ENCODE measurements at regions not wholly inside any gene's neighbourhood (a gene's known extent, or its start where the extent isn't known, plus 50 kb on each side); places are given as distances from the start of the nearest gene placed in this dataset.

DNA sequence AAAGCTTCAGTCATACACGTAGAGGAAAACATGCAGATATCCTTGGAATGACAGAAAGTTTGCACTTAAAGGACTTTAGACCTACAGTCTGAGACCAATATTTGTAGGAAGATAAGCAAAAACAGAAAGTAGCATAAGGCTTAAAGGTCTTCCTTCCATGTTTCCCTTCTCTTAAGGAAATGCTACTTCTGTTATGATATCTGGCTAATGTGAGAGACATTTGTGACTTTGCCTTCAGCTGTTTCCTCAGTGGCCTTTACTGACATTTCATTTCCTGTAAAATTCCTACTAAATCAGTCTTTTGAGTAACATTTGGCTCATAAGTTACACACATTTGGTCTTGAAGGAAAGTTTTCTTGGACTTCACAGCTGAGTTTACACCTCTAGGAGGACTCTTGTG is 713.4 kb downstream of the TBC1D32 start:
- Mint-ChIP-seq H3K4me3 (no peak overlapping the region), H3K27ac (no peak overlapping the region), H3K4me1 (no peaks in the 10 kb centered on the region), H3K27me3 (ENCODE audit: low read depth, poor library complexity) (no peaks in the 10 kb centered on the region), H3K9me3 (no peaks in the 10 kb centered on the region), H3K36me3 (ENCODE audit: low read depth) (no peaks in the 10 kb centered on the region)
- no peak for TF ChIP-seq CTCF (IDR thresholded peaks at IDR 0.05)
- no peak for DNase-seq

DNA sequence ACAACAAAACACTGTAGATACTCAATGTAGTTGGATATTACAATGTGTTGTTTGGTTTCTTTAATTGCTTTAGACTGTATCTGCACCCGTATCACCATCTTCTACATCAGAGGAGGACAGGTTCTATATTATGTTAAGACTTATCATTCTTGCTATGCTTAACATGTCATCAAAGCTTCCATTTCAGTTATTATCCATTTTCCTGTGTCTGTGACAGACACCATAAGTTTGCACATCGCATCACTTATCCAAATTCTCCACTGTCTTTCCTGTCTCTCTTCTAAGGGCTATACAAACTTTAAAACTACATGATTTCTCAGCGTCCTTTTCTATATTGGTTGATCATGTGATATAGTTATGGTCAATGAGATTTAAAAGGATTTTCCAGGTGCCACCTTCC is 719.0 kb downstream of the TBC1D32 start:
- Mint-ChIP-seq H3K4me3 (no peak overlapping the region), H3K27ac (no peak overlapping the region), H3K27me3 (ENCODE audit: low read depth, poor library complexity) (peaks cover 3% of the 10 kb centered on the region), H3K36me3 (ENCODE audit: low read depth) (no peaks in the 10 kb centered on the region), H3K9me3 (no peaks in the 10 kb centered on the region), H3K4me1 (no peaks in the 10 kb centered on the region)
- no peak for DNase-seq
- TF ChIP-seq CTCF (IDR thresholded peaks at IDR 0.05) = no peak

GRCh38 chr6:120614723-120615122 is 719.6 kb downstream of the TBC1D32 start:
- H3K4me1 Mint-ChIP-seq = no peaks in the 10 kb centered on the region
- no peak overlapping the region for H3K4me3 Mint-ChIP-seq
- H3K27me3 Mint-ChIP-seq (ENCODE audit: low read depth, poor library complexity) = peaks cover 3% of the 10 kb centered on the region
- DNase-seq = no peak
- H3K27ac Mint-ChIP-seq = no peak overlapping the region
- no peak for TF ChIP-seq CTCF (IDR thresholded peaks at IDR 0.05)
- H3K36me3 Mint-ChIP-seq (ENCODE audit: low read depth) = no peaks in the 10 kb centered on the region
- H3K9me3 Mint-ChIP-seq = no peaks in the 10 kb centered on the region

DNA sequence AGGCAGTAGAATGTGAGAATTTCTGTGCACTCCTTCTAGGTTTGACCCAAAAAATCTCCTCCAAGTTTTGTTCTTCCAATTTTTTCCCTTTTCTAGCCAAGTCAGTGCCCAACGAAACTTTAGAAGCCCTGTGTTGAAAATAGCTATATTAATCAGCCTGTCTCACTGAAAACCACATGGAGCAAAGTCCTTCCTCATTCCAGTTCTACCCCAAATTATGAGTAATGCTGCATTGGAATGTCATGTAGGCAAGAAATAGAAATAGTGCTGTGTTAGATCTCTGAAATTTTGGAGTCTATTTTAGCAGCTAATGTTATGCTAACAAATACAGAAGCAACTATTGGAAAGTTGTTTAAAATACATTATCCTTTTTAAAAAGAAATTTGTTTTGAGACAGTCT is 725.5 kb downstream of the TBC1D32 start:
- no peak for TF ChIP-seq CTCF (IDR thresholded peaks at IDR 0.05)
- no peaks in the 10 kb centered on the region for H3K9me3 Mint-ChIP-seq
- no peak overlapping the region for H3K4me3 Mint-ChIP-seq
- DNase-seq = no peak
- no peaks in the 10 kb centered on the region for H3K36me3 Mint-ChIP-seq (ENCODE audit: low read depth)
- H3K4me1 Mint-ChIP-seq = no peaks in the 10 kb centered on the region
- H3K27ac Mint-ChIP-seq = no peak overlapping the region
- no peaks in the 10 kb centered on the region for H3K27me3 Mint-ChIP-seq (ENCODE audit: low read depth, poor library complexity)

GRCh38 chr6:120606743-120607142 is 727.5 kb downstream of the TBC1D32 start:
- no peak for DNase-seq
- no peak for TF ChIP-seq CTCF (IDR thresholded peaks at IDR 0.05)
- H3K36me3 Mint-ChIP-seq (ENCODE audit: low read depth) = no peaks in the 10 kb centered on the region
- no peaks in the 10 kb centered on the region for H3K9me3 Mint-ChIP-seq
- no peaks in the 10 kb centered on the region for H3K27me3 Mint-ChIP-seq (ENCODE audit: low read depth, poor library complexity)
- H3K4me3 Mint-ChIP-seq = no peak overlapping the region
- no peaks in the 10 kb centered on the region for H3K4me1 Mint-ChIP-seq
- H3K27ac Mint-ChIP-seq = peak overlapping the region; percentile 26

DNA sequence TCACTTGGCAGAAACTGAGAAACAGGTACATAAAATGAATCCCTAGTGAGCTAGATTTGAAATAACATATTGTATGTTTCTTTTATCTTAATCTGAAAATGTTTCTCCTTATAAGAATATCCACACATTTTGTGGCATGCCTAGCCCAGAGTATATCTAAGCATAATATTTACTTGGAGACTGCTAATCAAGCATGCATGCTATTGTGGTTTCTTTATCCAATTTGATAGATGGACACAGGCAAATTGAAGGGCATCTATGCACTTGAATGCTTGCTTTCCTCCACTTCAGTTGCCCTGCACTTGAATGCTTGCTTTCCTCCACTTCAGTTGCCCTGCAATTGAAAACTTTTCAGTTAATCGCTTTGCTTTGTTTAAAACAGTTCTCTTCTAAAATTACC is 729.8 kb downstream of the TBC1D32 start:
- Mint-ChIP-seq H3K27ac (no peak overlapping the region), H3K4me1 (no peaks in the 10 kb centered on the region), H3K36me3 (ENCODE audit: low read depth) (no peaks in the 10 kb centered on the region), H3K4me3 (no peak overlapping the region), H3K9me3 (no peaks in the 10 kb centered on the region), H3K27me3 (ENCODE audit: low read depth, poor library complexity) (no peaks in the 10 kb centered on the region)
- DNase-seq = no peak
- TF ChIP-seq CTCF (IDR thresholded peaks at IDR 0.05) = no peak
